ENCODE measurements at regions not wholly inside any gene's neighbourhood (a gene's known extent, or its start where the extent isn't known, plus 50 kb on each side); places are given as distances from the start of the nearest gene placed in this dataset.

DNA sequence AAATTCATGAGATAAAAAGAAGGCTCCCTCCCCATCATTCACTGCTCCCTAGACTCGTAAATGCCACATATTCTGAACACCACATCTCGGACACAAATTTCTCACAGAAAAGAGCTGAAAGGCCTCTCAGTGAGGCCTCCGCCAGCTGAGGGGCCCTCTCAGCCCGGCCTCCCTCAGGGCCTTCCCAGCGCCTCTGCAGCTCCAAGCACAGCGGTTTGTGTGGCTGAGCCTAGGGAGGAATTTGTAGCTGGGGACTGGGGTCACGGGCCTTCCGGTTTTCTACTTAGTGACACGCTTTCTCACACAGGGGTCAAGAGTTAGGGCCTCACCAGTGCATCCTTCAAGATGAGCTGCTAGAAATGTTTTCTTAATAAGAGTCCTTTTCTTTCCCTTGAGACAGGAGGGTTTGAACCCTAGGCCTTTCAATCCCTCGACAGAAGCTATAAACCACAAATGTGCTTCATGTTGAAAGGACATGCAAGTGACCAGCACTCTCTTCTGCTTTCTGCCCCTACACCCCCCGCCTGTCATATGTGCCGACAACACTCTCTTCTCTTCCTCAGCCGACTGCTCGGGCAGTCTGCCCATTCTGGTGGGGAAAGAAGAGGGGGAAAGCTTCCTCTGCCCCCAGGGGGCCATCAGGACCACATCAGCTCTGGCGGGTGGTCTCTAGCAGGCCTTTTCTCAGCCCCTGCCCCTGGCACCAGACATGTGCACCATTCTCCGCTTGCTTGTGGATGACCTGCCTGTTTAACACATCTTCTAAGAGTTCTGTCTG is 104.9 kb downstream of the CHIC2 start:
- Histone ChIP-seq H3K27ac (ENCODE audit: low read depth, low read length) (no peak overlapping the region), H3K27me3 (ENCODE audit: control insufficient read depth, insufficient read depth, low read length) (no peaks in the 10 kb centered on the region), H3K9me3 (ENCODE audit: control insufficient read depth, insufficient read depth, low read length) (no peaks in the 10 kb centered on the region), H3K4me3 (ENCODE audit: low read depth, low read length) (no peak overlapping the region)
- CTCF ChIA-PET, result interaction anchor here (0.6 to 1.8 kb wide), 3 partner anchors 158 to 266 kb away, joined by 3 to 4 read pairs (median 3); no protein-coding TSS in a partner anchor
- TF ChIP-seq, protein P1, sequence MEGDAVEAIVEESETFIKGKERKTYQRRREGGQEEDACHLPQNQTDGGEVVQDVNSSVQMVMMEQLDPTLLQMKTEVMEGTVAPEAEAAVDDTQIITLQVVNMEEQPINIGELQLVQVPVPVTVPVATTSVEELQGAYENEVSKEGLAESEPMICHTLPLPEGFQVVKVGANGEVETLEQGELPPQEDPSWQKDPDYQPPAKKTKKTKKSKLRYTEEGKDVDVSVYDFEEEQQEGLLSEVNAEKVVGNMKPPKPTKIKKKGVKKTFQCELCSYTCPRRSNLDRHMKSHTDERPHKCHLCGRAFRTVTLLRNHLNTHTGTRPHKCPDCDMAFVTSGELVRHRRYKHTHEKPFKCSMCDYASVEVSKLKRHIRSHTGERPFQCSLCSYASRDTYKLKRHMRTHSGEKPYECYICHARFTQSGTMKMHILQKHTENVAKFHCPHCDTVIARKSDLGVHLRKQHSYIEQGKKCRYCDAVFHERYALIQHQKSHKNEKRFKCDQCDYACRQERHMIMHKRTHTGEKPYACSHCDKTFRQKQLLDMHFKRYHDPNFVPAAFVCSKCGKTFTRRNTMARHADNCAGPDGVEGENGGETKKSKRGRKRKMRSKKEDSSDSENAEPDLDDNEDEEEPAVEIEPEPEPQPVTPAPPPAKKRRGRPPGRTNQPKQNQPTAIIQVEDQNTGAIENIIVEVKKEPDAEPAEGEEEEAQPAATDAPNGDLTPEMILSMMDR (IDR thresholded peaks at IDR 0.05; ENCODE audit: low read depth, low read length), result no peak
- no peak for DNase-seq (ENCODE audit: low read depth, low spot score)
- POLR2A ChIA-PET, result interaction anchor here (0.7 kb wide), 2 partner anchors 32 to 260 kb away, joined by 3 to 5 read pairs; no protein-coding TSS in a partner anchor

DNA sequence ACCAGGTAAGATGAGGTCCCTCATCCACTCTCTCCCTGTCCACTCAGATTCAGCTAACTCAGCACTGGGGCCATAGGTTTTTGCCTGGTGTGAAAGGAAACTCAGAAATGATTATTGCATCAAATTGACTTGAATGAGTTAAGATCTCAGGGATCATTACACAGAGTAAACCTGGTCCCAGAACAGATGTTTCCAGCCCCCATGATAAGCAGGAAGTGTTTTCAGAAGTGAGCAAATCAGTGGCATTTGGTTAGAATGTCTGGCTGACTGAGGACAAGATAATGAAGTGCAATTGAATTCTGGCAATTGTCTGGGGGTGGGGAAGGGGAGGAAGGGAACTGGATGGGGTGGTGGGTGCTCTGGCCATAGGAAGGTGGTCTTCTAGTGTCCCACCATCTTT is 108.0 kb downstream of the CHIC2 start:
- no peaks in the 10 kb centered on the region for H3K9me3 ChIP-seq (ENCODE audit: control insufficient read depth, insufficient read depth, low read length)
- POLR2A ChIA-PET, result interaction anchor here (0.6 kb wide), 1 partner anchor 12 kb away, joined by 3 read pairs; no protein-coding TSS in a partner anchor
- H3K27ac ChIP-seq (ENCODE audit: low read depth, low read length), result no peak overlapping the region
- DNase-seq (ENCODE audit: low read depth, low spot score), result no peak
- CTCF ChIA-PET, result no interaction called here
- H3K4me3 ChIP-seq (ENCODE audit: low read depth, low read length), result no peak overlapping the region
- no peaks in the 10 kb centered on the region for H3K27me3 ChIP-seq (ENCODE audit: control insufficient read depth, insufficient read depth, low read length)
- TF ChIP-seq, protein P1 (IDR thresholded peaks at IDR 0.05; ENCODE audit: low read depth, low read length), result no peak

DNA sequence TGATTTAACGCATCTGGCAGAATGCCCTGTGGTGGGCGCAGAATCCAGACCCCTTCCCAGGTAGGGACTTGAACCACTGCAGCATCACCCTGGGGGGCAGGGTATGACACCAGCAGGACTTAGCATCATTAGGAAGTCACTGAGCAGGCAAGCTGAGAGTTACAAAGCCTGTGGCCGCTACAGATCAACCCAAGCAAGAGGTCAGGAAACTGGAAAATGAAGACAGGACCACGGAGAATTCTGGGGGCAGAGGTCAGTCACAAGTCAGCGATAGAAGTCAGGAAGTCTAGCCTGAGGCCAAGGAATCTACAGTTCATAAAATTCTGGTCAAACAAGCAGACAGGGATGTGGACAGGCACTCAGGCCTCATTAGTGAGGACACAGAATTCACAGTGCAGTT is 108.4 kb downstream of the CHIC2 start:
- CTCF ChIA-PET, result interaction anchor here (1.7 kb wide), 1 partner anchor 26 kb away, joined by 3 read pairs; no protein-coding TSS in a partner anchor
- Histone ChIP-seq H3K27ac (ENCODE audit: low read depth, low read length) (no peak overlapping the region), H3K27me3 (ENCODE audit: control insufficient read depth, insufficient read depth, low read length) (no peaks in the 10 kb centered on the region), H3K9me3 (ENCODE audit: control insufficient read depth, insufficient read depth, low read length) (no peaks in the 10 kb centered on the region), H3K4me3 (ENCODE audit: low read depth, low read length) (no peak overlapping the region)
- no peak for DNase-seq (ENCODE audit: low read depth, low spot score)
- TF ChIP-seq, protein P1 (IDR thresholded peaks at IDR 0.05; ENCODE audit: low read depth, low read length), result no peak
- POLR2A ChIA-PET, result interaction anchor here (0.6 kb wide), 1 partner anchor 12 kb away, joined by 3 read pairs; no protein-coding TSS in a partner anchor

DNA sequence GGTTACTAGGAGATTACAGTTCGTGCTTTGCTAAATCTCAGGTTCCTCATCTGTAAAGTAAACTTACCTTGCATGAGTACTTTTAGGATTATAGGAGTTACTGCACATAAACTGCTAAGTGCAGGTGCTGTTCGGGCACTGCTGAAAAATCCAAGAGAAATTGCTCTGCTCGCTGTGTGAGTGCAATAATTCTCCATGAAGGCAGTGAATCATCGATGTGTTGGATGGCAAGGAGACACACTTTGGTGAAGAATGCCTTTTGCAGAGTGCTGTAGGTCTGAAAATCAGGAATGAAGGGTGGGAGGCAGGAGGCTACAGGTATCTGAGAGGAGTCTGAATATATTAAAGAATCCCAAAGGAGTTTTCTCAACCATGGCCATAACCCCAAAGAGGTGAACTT is 113.0 kb downstream of the CHIC2 start:
- TF ChIP-seq, protein P1 (IDR thresholded peaks at IDR 0.05; ENCODE audit: low read depth, low read length), result no peak
- Histone ChIP-seq H3K27ac (ENCODE audit: low read depth, low read length) (no peak overlapping the region), H3K27me3 (ENCODE audit: control insufficient read depth, insufficient read depth, low read length) (no peaks in the 10 kb centered on the region), H3K9me3 (ENCODE audit: control insufficient read depth, insufficient read depth, low read length) (no peaks in the 10 kb centered on the region), H3K4me3 (ENCODE audit: low read depth, low read length) (no peak overlapping the region)
- no peak for DNase-seq (ENCODE audit: low read depth, low spot score)
- CTCF ChIA-PET, result interaction anchor here (0.6 kb wide), 1 partner anchor 49 kb away, joined by 3 read pairs; no protein-coding TSS in a partner anchor
- POLR2A ChIA-PET, result no interaction called here
